Loucy (cell line): ENCODE measurements at regions not wholly inside any gene's neighbourhood (a gene's known extent, or its start where the extent isn't known, plus 50 kb on each side); places are given as distances from the start of the nearest gene placed in this dataset.

Experiments
- H2AFZ ChIP-seq: fragments of 200-600 bp; sonication (generic); 2 replicates; pipeline ENCODE4 v1.6.0; 2016; ENCODE audit warnings: antibody characterized with exemption, mild to moderate bottlenecking, low read length, moderate library complexity
- H3F3A ChIP-seq: fragments of 200-600 bp; 2 replicates; pipeline ENCODE4 v1.6.0; 2016; ENCODE audit warnings: antibody characterized with exemption, low read depth, mild to moderate bottlenecking
- H3K27me3 ChIP-seq: fragments of 200-600 bp; sonication (generic); 2 replicates; pipeline ENCODE4 v1.6.1; 2014; ENCODE audit warnings: low read length, mild to moderate bottlenecking; ENCODE audit not compliant: insufficient read depth, poor library complexity, severe bottlenecking
- H3K36me3 ChIP-seq: fragments of 200-600 bp; sonication (generic); 2 replicates; pipeline ENCODE4 v1.6.1; 2016; ENCODE audit warnings: low read length; ENCODE audit not compliant: insufficient read depth
- H3K4me1 ChIP-seq: fragments of 200-600 bp; sonication (generic); 2 replicates; pipeline ENCODE4 v1.5.1; 2014; ENCODE audit warnings: low read length, mild to moderate bottlenecking; ENCODE audit not compliant: insufficient read depth, poor library complexity, severe bottlenecking
- H3K4me2 ChIP-seq: fragments of 200-600 bp; sonication (generic); 2 replicates; pipeline ENCODE4 v1.6.0; 2014; ENCODE audit warnings: antibody characterized with exemption, low read length, low read depth, mild to moderate bottlenecking; ENCODE audit not compliant: poor library complexity, severe bottlenecking
- H3K4me3 ChIP-seq: fragments of 200-600 bp; sonication (generic); 2 replicates; pipeline ENCODE4 v1.5.1; 2014; ENCODE audit warnings: low read length, mild to moderate bottlenecking, mixed read lengths; ENCODE audit not compliant: poor library complexity, severe bottlenecking
- H3K79me2 ChIP-seq: fragments of 200-600 bp; sonication (generic); 2 replicates; pipeline ENCODE4 v1.6.1; 2014; ENCODE audit warnings: low read length; ENCODE audit not compliant: insufficient read depth
- H3K9ac ChIP-seq: fragments of 200-600 bp; sonication (generic); 2 replicates; pipeline ENCODE4 v1.6.0; 2014; ENCODE audit warnings: mild to moderate bottlenecking, low read depth, low read length, moderate library complexity; ENCODE audit not compliant: poor library complexity, severe bottlenecking
- H3K9me2 ChIP-seq: fragments of 200-600 bp; sonication (generic); replicated peaks from 2 replicates; pipeline ENCODE4 v1.6.1; 2016; ENCODE audit warnings: low read depth, low read length, mixed read lengths
- H3K9me3 ChIP-seq: fragments of 200-600 bp; sonication (generic); 2 replicates; pipeline ENCODE4 v1.6.1; 2014; ENCODE audit warnings: mild to moderate bottlenecking, antibody characterized with exemption, low read length, low read depth; ENCODE audit not compliant: insufficient read depth
- H4K20me1 ChIP-seq: fragments of 200-600 bp; sonication (generic); 2 replicates; pipeline ENCODE4 v1.6.0; 2014; ENCODE audit warnings: antibody characterized with exemption, low read length, mild to moderate bottlenecking; ENCODE audit not compliant: insufficient read depth, poor library complexity, severe bottlenecking
- CTCF ChIP-seq: fragments of 200-600 bp; sonication (generic); conservative IDR thresholded peaks from 2 replicates; pipeline ENCODE4 v1.5.1; 2014; ENCODE audit warnings: mild to moderate bottlenecking, antibody characterized with exemption, low read length
- EZH2phosphoT487 ChIP-seq: fragments of 200-600 bp; IDR thresholded peaks from 2 replicates; pipeline ENCODE4 v1.6.1; 2018; ENCODE audit warnings: antibody characterized with exemption, mild to moderate bottlenecking, moderate library complexity, borderline replicate concordance

GRCh38 chr13:60691268-60691667 is 294.2 kb downstream of the TDRD3 start:
- no peak overlapping the region for H3K4me3 ChIP-seq

GRCh38 chr13:60690604-60691003 is 293.6 kb downstream of the TDRD3 start:
- H3K9ac ChIP-seq, result no peak overlapping the region
- TF ChIP-seq CTCF (no peak), EZH2phosphoT487 (no peak)
- no peaks in the 10 kb centered on the region for H3F3A ChIP-seq
- H2AFZ ChIP-seq, result no peak overlapping the region
- no peaks in the 10 kb centered on the region for H3K27me3 ChIP-seq
- H3K79me2 ChIP-seq, result no peaks in the 10 kb centered on the region
- H4K20me1 ChIP-seq, result no peaks in the 10 kb centered on the region
- no peak overlapping the region for H3K4me3 ChIP-seq
- H3K4me1 ChIP-seq, result no peaks in the 10 kb centered on the region
- H3K4me2 ChIP-seq, result no peak overlapping the region
- H3K36me3 ChIP-seq, result no peaks in the 10 kb centered on the region
- H3K9me3 ChIP-seq, result no peaks in the 10 kb centered on the region
- H3K9me2 ChIP-seq, result no peaks in the 10 kb centered on the region

More at GRCh38 chr13:60691268-60691667, 294.2 kb downstream of the TDRD3 start:
- H3K36me3 ChIP-seq, result no peaks in the 10 kb centered on the region
- TF ChIP-seq EZH2phosphoT487, result no peak
- H3F3A ChIP-seq, result no peaks in the 10 kb centered on the region
- H3K9ac ChIP-seq, result no peak overlapping the region
- no peaks in the 10 kb centered on the region for H3K27me3 ChIP-seq
- no peak overlapping the region for H2AFZ ChIP-seq
- no peak overlapping the region for H3K4me2 ChIP-seq
- H3K4me1 ChIP-seq, result no peaks in the 10 kb centered on the region
- no peaks in the 10 kb centered on the region for H4K20me1 ChIP-seq
- no peaks in the 10 kb centered on the region for H3K9me2 ChIP-seq
- no peaks in the 10 kb centered on the region for H3K9me3 ChIP-seq
- H3K79me2 ChIP-seq, result no peaks in the 10 kb centered on the region

- Histone ChIP-seq H3K79me2 (no peaks in the 10 kb centered on the region), H3K9me2 (no peaks in the 10 kb centered on the region), H3K4me2 (no peak overlapping the region), H3K4me3 (no peak overlapping the region), H3K4me1 (no peaks in the 10 kb centered on the region), H2AFZ (no peak overlapping the region), H3K9me3 (no peaks in the 10 kb centered on the region), H4K20me1 (no peaks in the 10 kb centered on the region), H3K27me3 (no peaks in the 10 kb centered on the region), H3K36me3 (no peaks in the 10 kb centered on the region), H3K9ac (no peak overlapping the region), H3F3A (no peaks in the 10 kb centered on the region)
- TF ChIP-seq CTCF, result no peak
- no peak for TF ChIP-seq EZH2phosphoT487
These were observed 292.6 kb downstream of the TDRD3 start for GRCh38 chr13:60689571-60689970.

- no peak overlapping the region for H2AFZ ChIP-seq
- TF ChIP-seq EZH2phosphoT487, result no peak
- no peak for TF ChIP-seq CTCF
- H3K27me3 ChIP-seq, result no peaks in the 10 kb centered on the region
- H3K4me2 ChIP-seq, result no peak overlapping the region
- no peaks in the 10 kb centered on the region for H3F3A ChIP-seq
- H3K79me2 ChIP-seq, result no peaks in the 10 kb centered on the region
- no peaks in the 10 kb centered on the region for H3K9me3 ChIP-seq
- H3K9me2 ChIP-seq, result no peaks in the 10 kb centered on the region
- no peaks in the 10 kb centered on the region for H3K4me1 ChIP-seq
- no peaks in the 10 kb centered on the region for H4K20me1 ChIP-seq
- H3K36me3 ChIP-seq, result no peaks in the 10 kb centered on the region
- no peak overlapping the region for H3K9ac ChIP-seq
- no peak overlapping the region for H3K4me3 ChIP-seq
These were observed 292.1 kb downstream of the TDRD3 start for GRCh38 chr13:60689076-60689475.
